ENCODE measurements at regions not wholly inside any gene's neighbourhood (a gene's known extent, or its start where the extent isn't known, plus 50 kb on each side); places are given as distances from the start of the nearest gene placed in this dataset.
"Not testable (repeated sequence)": the region's sequence is repeated elsewhere in the genome, so short reads cannot be mapped to it uniquely, and the experiment has no call there.

DNA sequence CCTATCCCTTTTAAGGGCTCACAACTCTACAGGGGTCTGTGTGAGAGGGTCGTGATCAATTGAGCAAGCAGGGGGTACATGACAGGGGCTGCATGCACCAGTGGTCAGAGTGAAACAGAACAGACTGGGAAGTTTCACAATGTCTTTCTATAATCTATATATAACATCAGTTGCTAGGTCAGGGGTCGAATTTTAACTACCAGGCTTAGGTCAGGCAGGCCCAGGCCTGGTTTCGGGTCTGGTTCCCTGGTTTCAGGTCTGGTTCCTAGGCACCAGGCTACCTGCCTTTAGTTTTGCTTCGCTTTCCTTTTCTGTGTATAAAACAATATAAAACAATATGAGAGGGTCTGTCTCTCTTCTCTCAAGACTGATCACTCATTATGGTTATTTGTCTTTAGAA lies 390.2 kb upstream of the CHORDC1 start:
- DNase-seq; H3K4me3 ChIP-seq (ENCODE audit: low read length); H3K4me1 ChIP-seq (ENCODE audit: control insufficient read depth, insufficient read depth, low read length); H3K27ac ChIP-seq (ENCODE audit: low read length); H3K9me3 ChIP-seq (ENCODE audit: control insufficient read depth, low read depth, low read length); H3K36me3 ChIP-seq (ENCODE audit: control insufficient read depth, insufficient read depth, low read length); H3K27me3 ChIP-seq (ENCODE audit: control insufficient read depth, insufficient read depth, low read length): not testable (repeated sequence)
- WGBS (ENCODE audit: insufficient coverage, low lambda C conversion rate): 100% methylated on average over 1 of the region's 4 CpGs

DNA sequence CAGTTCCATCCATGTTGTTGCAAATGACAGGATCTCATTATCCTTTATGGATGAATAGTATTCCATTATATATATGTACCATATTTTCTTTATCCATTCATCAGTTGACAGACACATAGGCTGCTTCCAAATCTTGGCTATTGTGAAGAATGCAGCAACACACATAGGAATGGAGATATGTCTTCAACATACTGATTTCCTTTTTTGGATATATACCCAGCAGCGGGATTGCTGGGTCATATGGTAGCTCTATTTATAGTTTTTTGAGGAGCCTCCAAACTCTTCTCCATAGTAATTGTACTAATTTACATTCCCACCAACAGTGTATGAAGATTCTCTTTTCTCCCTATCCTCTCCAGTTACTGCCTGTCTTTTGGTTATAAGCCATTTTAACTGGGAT lies 383.9 kb upstream of the CHORDC1 start:
- Histone ChIP-seq H3K4me1 (ENCODE audit: control insufficient read depth, insufficient read depth, low read length) (no peaks in the 10 kb centered on the region), H3K36me3 (ENCODE audit: control insufficient read depth, insufficient read depth, low read length) (no peaks in the 10 kb centered on the region), H3K27ac (ENCODE audit: low read length) (no peak overlapping the region), H3K4me3 (ENCODE audit: low read length) (no peak overlapping the region), H3K9me3 (ENCODE audit: control insufficient read depth, low read depth, low read length) (no peaks in the 10 kb centered on the region), H3K27me3 (ENCODE audit: control insufficient read depth, insufficient read depth, low read length) (no peaks in the 10 kb centered on the region)
- no peak for DNase-seq
- no CpG with 5 or more reads among the region's 1 CpG for WGBS (ENCODE audit: insufficient coverage, low lambda C conversion rate)

DNA sequence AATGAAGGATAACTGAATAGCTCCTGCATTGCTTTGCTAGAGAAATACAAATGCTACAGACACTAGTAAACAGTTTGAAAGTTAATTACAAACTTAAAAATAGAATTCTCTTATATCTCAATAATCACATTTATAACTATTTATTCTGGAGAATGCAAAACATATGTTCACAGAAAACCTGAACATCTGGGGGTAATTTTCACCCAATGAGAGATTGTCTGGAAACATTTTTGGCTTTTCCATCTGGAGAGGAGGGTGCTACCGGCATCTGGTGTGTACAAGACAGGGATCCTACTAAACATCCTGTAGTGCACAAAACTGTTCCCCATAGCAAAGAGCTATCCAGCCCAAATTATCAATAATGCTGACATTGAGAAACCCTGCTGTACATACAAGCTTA lies 378.4 kb upstream of the CHORDC1 start:
- no CpG with 5 or more reads among the region's 1 CpG for WGBS (ENCODE audit: insufficient coverage, low lambda C conversion rate)
- Histone ChIP-seq H3K9me3 (ENCODE audit: control insufficient read depth, low read depth, low read length) (no peaks in the 10 kb centered on the region), H3K36me3 (ENCODE audit: control insufficient read depth, insufficient read depth, low read length) (no peaks in the 10 kb centered on the region), H3K4me1 (ENCODE audit: control insufficient read depth, insufficient read depth, low read length) (no peaks in the 10 kb centered on the region), H3K4me3 (ENCODE audit: low read length) (no peak overlapping the region), H3K27me3 (ENCODE audit: control insufficient read depth, insufficient read depth, low read length) (no peaks in the 10 kb centered on the region), H3K27ac (ENCODE audit: low read length) (no peak overlapping the region)
- no peak for DNase-seq

DNA sequence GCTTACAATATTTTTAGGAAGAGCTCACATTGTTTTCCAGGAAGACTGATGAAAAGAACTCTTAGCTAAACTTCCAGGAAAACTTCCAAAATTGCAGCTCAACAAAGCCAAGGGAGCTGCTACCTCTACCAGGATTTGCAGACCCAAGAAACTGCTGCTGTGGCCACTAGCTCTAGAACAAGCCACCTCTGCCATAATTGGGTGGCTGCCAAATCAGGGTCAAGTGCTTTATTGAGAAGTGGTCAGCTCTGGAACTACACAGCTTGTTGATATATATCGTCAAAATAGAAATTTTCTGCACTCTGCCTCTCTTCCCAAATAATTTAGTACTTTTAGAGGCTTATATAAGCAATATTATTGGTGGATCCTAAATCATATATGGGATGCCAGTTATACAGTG lies 371.8 kb upstream of the CHORDC1 start:
- no peaks in the 10 kb centered on the region for H3K4me1 ChIP-seq (ENCODE audit: control insufficient read depth, insufficient read depth, low read length)
- no peak overlapping the region for H3K4me3 ChIP-seq (ENCODE audit: low read length)
- 100% methylated on average over 1 of the region's 1 CpG for WGBS (ENCODE audit: insufficient coverage, low lambda C conversion rate)
- H3K36me3 ChIP-seq (ENCODE audit: control insufficient read depth, insufficient read depth, low read length): no peaks in the 10 kb centered on the region
- DNase-seq: no peak
- H3K27ac ChIP-seq (ENCODE audit: low read length): no peak overlapping the region
- H3K9me3 ChIP-seq (ENCODE audit: control insufficient read depth, low read depth, low read length): no peaks in the 10 kb centered on the region
- no peaks in the 10 kb centered on the region for H3K27me3 ChIP-seq (ENCODE audit: control insufficient read depth, insufficient read depth, low read length)

DNA sequence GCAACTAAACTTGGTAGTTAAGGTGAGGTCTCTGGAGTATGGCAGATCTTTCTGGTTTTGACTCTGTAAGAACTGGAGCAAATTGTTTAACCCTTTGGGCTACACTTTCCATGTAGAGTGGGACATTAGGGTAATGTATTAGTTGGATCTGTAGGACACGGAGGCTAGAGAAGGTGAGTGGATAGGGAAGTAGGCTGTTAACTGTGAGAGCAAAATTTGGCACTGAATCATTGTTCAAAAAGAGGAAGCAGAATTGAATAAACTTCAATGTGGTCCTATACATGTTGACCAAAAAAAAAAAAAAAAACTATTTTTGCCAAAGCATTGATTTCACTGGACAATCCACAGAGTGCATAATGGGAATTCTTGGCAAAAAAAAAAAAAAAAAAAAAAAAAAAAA lies 370.2 kb upstream of the CHORDC1 start:
- H3K27me3 ChIP-seq (ENCODE audit: control insufficient read depth, insufficient read depth, low read length): no peaks in the 10 kb centered on the region
- no peaks in the 10 kb centered on the region for H3K36me3 ChIP-seq (ENCODE audit: control insufficient read depth, insufficient read depth, low read length)
- no peak for DNase-seq
- H3K4me1 ChIP-seq (ENCODE audit: control insufficient read depth, insufficient read depth, low read length): no peaks in the 10 kb centered on the region
- WGBS (ENCODE audit: insufficient coverage, low lambda C conversion rate): 80% methylated on average over 1 of the region's 1 CpG
- H3K27ac ChIP-seq (ENCODE audit: low read length): no peak overlapping the region
- H3K9me3 ChIP-seq (ENCODE audit: control insufficient read depth, low read depth, low read length): no peaks in the 10 kb centered on the region
- H3K4me3 ChIP-seq (ENCODE audit: low read length): no peak overlapping the region

DNA sequence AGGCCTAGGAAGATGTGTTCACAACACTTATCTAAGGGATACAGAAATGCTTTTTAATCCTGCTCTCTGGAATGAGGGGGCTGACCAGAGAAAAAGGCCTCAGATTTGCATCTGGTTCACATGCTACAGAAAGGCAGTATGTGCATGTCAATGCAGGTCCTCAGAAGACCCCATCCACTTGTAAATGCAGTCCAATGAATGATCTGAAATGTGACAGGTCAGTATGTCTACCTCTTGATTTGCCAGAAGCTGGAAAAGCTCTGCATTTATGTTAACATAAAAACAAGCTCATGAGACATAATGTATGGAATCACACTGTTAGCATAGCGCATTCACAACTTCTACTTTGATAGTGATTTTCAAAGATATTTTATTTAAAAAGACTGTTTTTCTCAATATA lies 367.4 kb upstream of the CHORDC1 start:
- Histone ChIP-seq H3K27ac (ENCODE audit: low read length) (no peak overlapping the region), H3K9me3 (ENCODE audit: control insufficient read depth, low read depth, low read length) (no peaks in the 10 kb centered on the region), H3K36me3 (ENCODE audit: control insufficient read depth, insufficient read depth, low read length) (no peaks in the 10 kb centered on the region), H3K27me3 (ENCODE audit: control insufficient read depth, insufficient read depth, low read length) (no peaks in the 10 kb centered on the region), H3K4me3 (ENCODE audit: low read length) (no peak overlapping the region), H3K4me1 (ENCODE audit: control insufficient read depth, insufficient read depth, low read length) (no peaks in the 10 kb centered on the region)
- no CpG with 5 or more reads among the region's 1 CpG for WGBS (ENCODE audit: insufficient coverage, low lambda C conversion rate)
- no peak for DNase-seq

DNA sequence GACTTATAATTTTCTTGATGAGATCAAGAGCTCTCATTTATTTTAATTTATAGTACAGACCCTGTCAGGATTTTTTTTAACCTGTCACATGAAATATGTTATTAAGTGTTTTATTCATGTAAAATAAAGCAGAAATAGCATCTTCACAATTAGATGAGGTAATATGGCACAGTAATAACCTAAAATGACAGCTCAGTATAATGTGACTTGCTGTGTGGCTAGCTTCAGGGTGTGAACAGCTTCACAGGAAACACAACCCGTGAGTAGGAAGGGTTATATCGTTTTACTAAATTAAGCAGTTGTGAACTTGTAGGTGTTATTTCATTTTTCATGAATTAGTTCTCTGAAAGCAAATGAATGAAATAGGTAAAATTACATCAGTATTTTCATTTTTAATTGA lies 366.9 kb upstream of the CHORDC1 start:
- Histone ChIP-seq H3K4me1 (ENCODE audit: control insufficient read depth, insufficient read depth, low read length) (no peaks in the 10 kb centered on the region), H3K27me3 (ENCODE audit: control insufficient read depth, insufficient read depth, low read length) (no peaks in the 10 kb centered on the region), H3K4me3 (ENCODE audit: low read length) (no peak overlapping the region), H3K36me3 (ENCODE audit: control insufficient read depth, insufficient read depth, low read length) (no peaks in the 10 kb centered on the region), H3K9me3 (ENCODE audit: control insufficient read depth, low read depth, low read length) (no peaks in the 10 kb centered on the region), H3K27ac (ENCODE audit: low read length) (no peak overlapping the region)
- no peak for DNase-seq
- WGBS (ENCODE audit: insufficient coverage, low lambda C conversion rate): no CpG with 5 or more reads among the region's 2 CpGs

DNA sequence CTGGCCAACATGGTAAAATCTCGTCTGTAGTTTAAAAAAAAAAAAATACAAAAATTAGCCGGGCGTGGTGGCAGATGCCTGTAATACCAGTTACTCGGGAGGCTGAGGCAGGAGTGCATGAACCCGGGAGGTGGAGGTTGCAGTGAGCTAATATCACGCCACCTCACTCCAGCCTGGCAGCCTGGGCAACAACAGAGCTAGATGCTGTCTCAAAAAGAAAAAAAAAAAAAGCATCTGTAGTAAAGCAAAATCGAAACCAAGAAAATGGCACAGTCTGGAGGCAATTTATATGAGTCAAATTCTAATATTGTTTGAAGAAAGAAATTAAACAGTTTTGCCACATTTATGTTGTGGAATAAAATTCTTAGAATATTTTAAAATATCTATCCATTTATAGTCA lies 365.0 kb upstream of the CHORDC1 start:
- H3K36me3 ChIP-seq (ENCODE audit: control insufficient read depth, insufficient read depth, low read length): no peaks in the 10 kb centered on the region
- no peaks in the 10 kb centered on the region for H3K27me3 ChIP-seq (ENCODE audit: control insufficient read depth, insufficient read depth, low read length)
- H3K9me3 ChIP-seq (ENCODE audit: control insufficient read depth, low read depth, low read length): no peaks in the 10 kb centered on the region
- no peak overlapping the region for H3K4me3 ChIP-seq (ENCODE audit: low read length)
- no peak overlapping the region for H3K27ac ChIP-seq (ENCODE audit: low read length)
- WGBS (ENCODE audit: insufficient coverage, low lambda C conversion rate): 72% methylated on average over 5 of the region's 7 CpGs
- DNase-seq: no peak
- H3K4me1 ChIP-seq (ENCODE audit: control insufficient read depth, insufficient read depth, low read length): no peaks in the 10 kb centered on the region

DNA sequence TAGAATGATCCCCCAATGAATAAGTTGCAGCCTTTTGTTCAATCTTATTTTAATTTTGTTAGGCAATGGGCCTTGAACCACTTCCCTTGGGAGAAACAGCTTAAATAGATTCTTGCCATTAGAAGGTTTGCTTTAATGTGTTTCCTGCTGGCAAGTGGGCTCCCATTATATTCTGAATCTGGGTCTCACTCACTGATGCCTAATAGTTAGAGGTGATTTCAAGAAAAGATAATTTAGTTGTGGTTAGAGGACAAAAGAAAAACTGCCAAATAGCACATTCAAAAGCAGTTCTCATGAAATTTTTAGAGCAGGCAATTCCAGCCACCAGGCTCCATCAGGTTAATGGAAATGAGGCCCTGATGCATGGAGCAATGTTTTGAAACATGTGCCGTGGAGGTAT lies 362.6 kb upstream of the CHORDC1 start:
- Histone ChIP-seq H3K36me3 (ENCODE audit: control insufficient read depth, insufficient read depth, low read length) (no peaks in the 10 kb centered on the region), H3K27me3 (ENCODE audit: control insufficient read depth, insufficient read depth, low read length) (no peaks in the 10 kb centered on the region), H3K4me1 (ENCODE audit: control insufficient read depth, insufficient read depth, low read length) (no peaks in the 10 kb centered on the region), H3K27ac (ENCODE audit: low read length) (no peak overlapping the region), H3K9me3 (ENCODE audit: control insufficient read depth, low read depth, low read length) (no peaks in the 10 kb centered on the region), H3K4me3 (ENCODE audit: low read length) (no peak overlapping the region)
- WGBS (ENCODE audit: insufficient coverage, low lambda C conversion rate): no CpG with 5 or more reads among the region's 1 CpG
- no peak for DNase-seq

DNA sequence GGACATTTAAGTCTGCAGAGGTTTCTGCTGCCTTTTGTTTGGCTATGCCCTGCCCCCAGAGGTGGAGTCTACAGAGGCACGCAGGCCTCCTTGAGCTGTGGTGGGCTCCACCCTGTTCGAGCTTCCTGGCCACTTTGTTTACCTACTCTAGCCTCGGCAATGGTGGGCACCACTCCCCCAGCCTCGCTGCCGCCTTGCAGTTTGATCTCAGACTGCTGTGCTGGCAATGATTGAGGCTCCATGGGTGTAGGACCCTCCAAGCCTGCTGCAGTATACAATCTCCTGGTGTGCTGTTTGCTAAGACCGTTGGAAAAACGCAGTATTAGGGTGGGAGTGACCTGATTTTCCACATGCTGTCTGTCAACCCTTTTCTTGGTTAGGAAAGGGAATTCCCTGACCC lies 360.1 kb upstream of the CHORDC1 start:
- H3K27me3 ChIP-seq (ENCODE audit: control insufficient read depth, insufficient read depth, low read length); H3K9me3 ChIP-seq (ENCODE audit: control insufficient read depth, low read depth, low read length); H3K4me3 ChIP-seq (ENCODE audit: low read length); H3K36me3 ChIP-seq (ENCODE audit: control insufficient read depth, insufficient read depth, low read length); H3K4me1 ChIP-seq (ENCODE audit: control insufficient read depth, insufficient read depth, low read length); H3K27ac ChIP-seq (ENCODE audit: low read length); DNase-seq: not testable (repeated sequence)
- no CpG with 5 or more reads among the region's 7 CpGs for WGBS (ENCODE audit: insufficient coverage, low lambda C conversion rate)

DNA sequence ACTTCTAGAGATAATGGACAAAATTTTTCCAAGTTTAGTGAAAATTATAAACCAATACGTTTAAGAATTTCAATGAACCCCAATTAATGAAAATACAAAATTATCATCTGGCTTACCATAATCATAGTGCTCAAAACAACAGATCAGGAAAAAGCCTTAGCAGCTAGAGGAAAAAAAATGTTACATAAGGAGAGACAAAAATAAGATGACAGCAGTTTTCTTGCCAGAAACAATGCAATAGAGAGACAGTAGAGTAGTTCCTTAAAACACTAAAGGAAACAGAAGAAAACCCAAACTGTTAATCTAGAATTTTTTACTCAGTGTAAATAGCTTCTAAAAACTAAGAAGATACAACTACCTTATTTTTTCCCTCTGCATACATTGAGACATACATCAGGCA lies 341.7 kb upstream of the CHORDC1 start:
- Histone ChIP-seq H3K4me3 (ENCODE audit: low read length) (no peak overlapping the region), H3K36me3 (ENCODE audit: control insufficient read depth, insufficient read depth, low read length) (no peaks in the 10 kb centered on the region), H3K4me1 (ENCODE audit: control insufficient read depth, insufficient read depth, low read length) (no peaks in the 10 kb centered on the region), H3K9me3 (ENCODE audit: control insufficient read depth, low read depth, low read length) (no peaks in the 10 kb centered on the region), H3K27me3 (ENCODE audit: control insufficient read depth, insufficient read depth, low read length) (no peaks in the 10 kb centered on the region), H3K27ac (ENCODE audit: low read length) (no peak overlapping the region)
- DNase-seq: no peak
- WGBS (ENCODE audit: insufficient coverage, low lambda C conversion rate): no CpG with 5 or more reads among the region's 1 CpG
